HG03342 (cell line): ENCODE measurements at regions not wholly inside any gene's neighbourhood (a gene's known extent, or its start where the extent isn't known, plus 50 kb on each side); places are given as distances from the start of the nearest gene placed in this dataset.
"Not testable (repeated sequence)": the region's sequence is repeated elsewhere in the genome, so short reads cannot be mapped to it uniquely, and the experiment has no call there.

Experiments used
- ATAC-seq: cut with Tn5 transposase; IDR thresholded peaks from one replicate; pipeline ENCODE4 v1.9.1; 2021; ENCODE audit warnings: mild to moderate bottlenecking, moderate library complexity; ENCODE audit not compliant: unreplicated experiment

DNA sequence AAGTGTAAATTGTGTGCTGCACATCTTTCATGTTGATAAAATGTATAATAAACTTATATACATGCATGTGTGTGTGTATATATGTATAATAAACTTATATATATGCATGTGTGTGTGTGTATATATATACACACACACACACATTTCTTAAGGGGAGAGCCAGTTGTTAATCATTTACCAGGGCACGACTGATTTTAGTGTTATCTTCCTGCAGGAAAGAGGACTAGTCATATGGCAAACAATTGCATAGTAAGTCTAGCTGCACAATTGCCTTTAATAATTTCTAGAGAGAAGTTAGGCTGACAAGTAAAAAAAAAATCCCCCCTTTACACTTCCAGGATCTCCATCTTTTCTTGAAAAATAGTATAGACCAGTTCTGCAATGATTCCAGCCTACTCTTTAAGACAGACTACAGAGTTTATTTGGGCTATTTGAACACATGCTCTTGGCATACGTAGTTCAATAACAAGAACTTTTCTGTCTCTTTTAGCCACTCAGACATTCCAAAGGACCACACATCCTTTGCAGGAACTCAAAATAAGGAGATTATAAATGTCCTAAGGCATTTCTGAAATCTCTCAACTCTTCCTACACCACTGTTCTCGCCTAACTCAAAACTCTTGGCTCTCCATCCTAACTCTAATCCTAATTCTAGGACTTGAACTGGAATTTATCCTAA, 163.6 kb upstream of the SETMAR start:
- no peak for ATAC-seq

DNA sequence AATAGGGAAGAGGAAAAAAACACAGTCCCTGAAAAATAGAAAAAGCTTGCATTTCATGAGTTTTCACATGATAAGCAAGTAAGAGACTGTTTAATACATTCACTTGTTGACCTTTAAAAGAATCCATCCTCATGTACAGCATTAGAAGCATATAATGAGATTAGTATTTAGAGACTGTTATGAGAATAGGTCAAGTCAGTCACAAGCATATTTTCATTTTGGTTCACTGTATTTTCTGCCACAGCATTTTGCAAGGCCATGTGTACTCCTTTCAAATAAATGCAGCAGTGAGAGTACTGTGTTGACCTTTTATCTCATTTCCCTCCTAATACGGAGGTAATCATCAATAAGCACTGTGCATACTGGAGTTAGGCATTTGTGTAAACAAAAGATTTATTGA, 162.2 kb upstream of the SETMAR start:
- no peak for ATAC-seq

DNA sequence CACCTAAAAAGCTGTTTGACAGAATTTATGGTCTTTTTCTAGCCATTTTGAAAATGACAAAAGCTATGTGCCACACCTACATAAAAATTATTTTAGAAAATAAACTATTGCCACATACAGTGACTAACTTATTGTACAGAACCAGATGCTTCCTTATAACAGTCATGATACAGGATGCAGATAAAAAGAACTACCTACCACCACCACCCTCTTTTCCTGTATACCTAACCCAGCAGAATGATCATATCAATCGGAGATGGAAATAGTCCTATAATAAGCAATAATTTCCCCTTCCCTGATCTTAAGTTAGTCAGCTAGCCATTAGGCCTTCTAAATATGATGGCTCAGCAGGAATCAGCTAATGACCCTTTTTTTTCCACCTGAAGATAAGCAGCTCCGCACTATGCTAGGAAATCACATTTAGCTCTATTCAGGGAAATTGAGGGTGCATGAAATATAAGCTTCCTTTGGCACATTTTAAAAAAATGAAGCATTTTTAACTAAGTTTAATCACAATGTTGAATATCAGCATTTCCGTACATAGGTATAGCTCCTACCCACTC, 155.5 kb upstream of the SETMAR start:
- no peak for ATAC-seq

GRCh38 chr3:4149296-4149695, 153.9 kb upstream of the SETMAR start:
- no peak for ATAC-seq

DNA sequence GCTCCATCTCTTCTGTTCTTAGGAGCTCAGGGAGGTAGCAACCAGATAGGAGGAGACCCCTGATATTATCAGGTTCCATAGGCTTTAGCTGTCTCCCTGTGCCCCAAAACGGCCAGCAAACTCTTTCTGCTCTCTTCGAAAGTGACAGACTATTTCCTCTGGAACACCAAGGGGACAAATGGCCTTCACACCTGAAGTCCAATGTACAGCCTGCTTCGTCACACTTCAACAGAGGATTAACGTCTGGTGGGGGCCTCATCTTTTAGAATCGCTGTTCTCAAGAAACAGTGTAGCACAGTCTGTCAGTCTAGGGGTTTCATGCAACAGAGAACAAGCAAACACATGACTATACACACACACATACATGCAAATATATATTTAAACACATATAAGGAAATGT, 152.4 kb upstream of the SETMAR start:
- ATAC-seq: no peak

DNA sequence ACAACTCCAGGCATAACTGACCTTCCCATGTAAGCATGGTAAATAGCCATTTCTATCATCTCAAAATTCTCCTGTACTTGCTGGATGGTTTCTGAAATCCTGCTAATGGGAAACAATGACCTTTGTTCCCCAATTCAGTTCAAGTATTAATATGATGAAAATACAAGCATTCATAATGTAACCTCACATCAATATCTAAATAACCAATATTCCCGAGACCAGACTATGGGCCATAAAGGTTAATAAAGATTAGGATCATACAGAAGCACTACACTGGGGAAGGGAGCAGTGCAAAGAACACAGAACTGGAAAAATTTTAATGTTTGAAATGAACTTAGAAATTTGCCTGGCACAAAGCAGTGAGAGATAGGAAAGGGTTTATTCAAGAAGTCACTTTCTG, 151.3 kb upstream of the SETMAR start:
- no peak for ATAC-seq

DNA sequence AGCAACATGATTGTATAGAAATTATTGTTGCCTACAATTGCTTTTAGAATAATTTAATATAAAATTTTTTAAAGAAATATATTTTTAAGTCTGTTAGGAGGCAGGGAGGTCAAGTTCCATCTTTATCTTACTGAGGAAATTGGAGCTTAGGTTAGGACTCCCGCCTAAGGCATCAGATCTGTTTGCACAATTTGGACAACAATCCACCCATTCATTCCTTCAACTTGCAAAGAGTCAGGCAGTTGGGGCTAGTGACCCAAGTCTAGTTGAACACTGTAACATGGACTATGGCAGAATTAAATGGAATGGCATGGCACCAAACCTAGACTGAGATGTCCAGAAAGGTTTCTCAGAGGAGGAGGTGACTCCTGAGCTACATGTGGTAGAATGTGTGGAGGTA, 149.4 kb upstream of the SETMAR start:
- ATAC-seq: no peak

DNA sequence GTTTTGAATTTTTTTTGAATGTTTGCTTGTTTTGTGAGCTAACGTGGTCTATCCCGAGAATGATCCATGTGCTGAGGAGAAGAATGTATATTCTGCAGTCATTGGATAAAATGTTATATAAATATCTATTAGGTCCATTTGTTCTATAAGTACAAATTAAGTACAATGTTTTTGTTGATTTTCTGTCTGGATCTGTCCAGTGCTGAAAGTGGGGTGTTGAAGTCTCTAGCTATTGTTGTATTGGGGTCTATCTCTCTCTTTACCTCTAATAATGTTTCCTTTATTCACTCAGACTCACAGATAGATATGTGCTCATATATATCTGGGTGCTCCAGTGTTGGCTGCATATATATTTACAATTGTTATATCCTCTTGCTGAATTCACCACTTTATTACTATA, 144.8 kb upstream of the SETMAR start:
- ATAC-seq: no peak

DNA sequence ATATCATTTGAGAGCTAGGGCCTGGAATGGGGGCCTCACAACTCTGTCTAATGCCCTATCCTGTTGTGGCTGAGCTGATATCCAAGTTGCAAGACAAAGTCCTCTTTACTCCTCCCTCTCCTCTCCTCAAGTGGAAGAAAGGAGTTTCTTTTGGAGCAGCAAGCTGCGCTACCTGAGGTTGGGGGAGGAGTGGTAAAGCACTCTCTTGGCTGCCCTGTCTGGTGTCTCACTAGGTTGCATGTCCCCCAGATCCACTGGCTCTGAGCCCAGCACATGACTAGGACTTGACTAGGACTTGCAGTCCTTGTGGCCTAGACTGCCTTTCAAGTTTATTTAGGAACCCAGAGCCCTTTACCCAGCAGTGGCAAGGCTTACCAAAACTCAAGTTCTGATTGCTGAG, 141.1 kb upstream of the SETMAR start:
- ATAC-seq: no peak

DNA sequence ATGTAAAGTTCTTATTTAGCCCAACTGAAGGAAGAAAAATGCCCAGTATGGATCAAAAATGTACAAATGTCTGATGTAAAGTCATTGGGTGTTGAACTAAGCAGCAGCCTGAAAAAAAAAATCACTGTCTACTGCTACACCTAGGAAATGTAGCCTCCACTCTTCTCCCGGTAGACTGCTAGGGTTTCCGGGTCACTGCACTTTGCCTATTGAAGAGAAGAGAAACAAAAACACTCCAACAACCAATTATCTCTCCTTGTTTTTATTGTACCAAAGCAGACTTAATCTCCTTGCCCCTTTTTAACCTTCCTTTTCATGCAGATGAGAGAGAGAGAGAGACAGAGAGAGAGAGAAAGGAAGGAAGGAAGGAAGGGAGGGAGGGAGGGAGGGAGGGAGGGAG, 140.2 kb upstream of the SETMAR start:
- ATAC-seq: no peak

DNA sequence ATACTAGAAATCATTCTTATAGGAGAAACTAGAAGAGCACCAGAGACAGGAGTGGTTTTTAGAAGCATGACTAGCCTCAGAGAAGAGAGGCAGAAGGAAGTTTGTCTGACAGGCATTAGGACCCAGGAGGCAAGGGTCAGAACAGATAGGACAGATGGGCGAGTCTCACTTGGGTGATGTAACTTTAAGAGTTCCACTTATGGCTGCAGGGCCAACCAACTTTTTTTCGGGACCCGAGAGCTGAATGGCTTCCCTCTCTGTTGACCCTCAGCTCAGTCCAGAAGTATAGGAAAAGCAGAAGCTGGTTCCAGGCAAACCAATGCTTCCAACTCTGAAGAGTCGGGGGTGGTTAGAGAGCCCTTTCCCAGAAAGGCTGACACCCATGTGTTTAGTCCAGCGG, 136.6 kb upstream of the SETMAR start:
- no peak for ATAC-seq

DNA sequence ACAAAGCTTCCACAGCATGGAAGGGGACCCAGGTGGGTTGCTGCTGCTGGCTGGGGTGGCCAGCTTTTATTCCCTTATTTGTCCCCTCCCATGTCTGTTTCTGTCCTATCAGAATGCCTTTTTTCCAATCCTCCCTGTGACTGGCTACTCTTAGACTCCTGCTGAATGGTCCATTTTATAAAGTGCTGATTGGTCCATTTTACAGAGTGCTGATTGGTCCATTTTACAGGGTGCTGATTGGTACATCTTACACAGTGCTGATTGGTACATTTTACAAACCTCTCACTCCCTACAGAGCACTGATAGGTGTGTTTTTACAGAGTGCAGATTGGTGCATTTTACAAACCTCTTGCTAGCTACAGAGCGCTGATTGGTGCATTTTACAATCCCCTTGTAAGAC, 135.9 kb upstream of the SETMAR start:
- not testable (repeated sequence) for ATAC-seq

DNA sequence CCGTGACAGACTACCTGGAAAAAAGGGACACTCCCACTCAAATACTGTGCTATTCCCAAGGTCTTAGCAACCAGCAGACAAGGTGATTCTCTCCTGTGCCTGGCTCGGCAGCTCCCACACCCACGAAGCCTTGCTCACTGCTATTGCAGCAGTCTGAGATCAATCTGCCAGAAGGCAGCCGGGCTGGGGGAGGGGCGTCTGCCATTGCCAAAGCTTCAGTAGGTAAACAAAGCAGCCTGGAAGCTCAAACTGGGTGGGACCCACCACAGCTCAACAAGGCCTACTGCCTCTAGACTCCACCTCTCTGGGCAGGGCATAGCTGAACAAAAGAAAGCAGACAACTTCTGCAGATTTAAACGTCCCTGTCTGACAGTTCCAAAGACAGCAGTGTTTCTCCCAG, 128.4 kb upstream of the SETMAR start:
- no peak for ATAC-seq

DNA sequence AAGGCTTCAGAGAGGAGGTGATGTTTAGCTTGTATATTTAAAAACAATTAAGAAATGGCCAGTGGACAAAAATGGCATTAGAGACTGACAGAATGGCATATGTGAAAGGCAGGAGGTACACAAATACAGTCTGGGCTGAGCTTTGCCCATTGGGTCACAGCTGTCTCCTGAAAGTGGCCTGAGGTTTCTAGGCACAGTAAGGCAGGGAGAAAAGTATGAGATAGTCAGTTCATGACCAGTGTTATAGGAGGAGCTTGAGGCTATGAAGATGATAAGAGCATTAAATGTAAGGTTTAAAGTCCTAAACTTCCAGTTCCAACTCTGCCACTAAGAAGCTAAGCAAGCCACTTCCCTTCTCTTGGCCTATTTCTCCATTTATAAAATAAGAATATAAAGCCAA, 111.2 kb upstream of the SETMAR start:
- ATAC-seq: no peak

GRCh38 chr3:4195006-4195405, 108.2 kb upstream of the SETMAR start:
- ATAC-seq: no peak

GRCh38 chr3:4196506-4197147, 106.5 kb upstream of the SETMAR start:
- ATAC-seq: no peak

GRCh38 chr3:4197670-4198069, 105.5 kb upstream of the SETMAR start:
- no peak for ATAC-seq

- no peak for ATAC-seq
These were observed 104.7 kb upstream of the SETMAR start for GRCh38 chr3:4198491-4198890.

DNA sequence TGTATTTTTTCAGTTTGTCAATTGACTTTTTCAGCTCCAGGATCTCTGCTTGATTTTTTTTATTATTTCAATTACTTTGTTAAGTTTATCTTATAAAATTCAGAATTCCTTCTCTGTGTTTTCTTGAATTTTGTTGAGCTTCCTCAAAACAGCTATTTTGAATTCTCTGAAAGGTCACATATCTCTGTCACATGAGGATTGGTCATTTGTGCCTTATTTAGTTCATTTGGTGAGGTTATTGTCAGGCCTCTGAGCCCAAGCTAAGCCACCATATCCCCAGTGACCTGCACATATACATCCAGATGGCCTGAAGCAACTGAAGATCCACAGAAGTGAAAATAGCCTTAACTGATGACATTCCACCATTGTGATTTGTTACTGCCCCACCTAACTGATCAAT, 98.4 kb upstream of the SETMAR start:
- not testable (repeated sequence) for ATAC-seq

GRCh38 chr3:4207672-4208071, 95.5 kb upstream of the SETMAR start:
- ATAC-seq: no peak

- ATAC-seq: no peak
These were observed 94.6 kb upstream of the SETMAR start for GRCh38 chr3:4208556-4208955.

DNA sequence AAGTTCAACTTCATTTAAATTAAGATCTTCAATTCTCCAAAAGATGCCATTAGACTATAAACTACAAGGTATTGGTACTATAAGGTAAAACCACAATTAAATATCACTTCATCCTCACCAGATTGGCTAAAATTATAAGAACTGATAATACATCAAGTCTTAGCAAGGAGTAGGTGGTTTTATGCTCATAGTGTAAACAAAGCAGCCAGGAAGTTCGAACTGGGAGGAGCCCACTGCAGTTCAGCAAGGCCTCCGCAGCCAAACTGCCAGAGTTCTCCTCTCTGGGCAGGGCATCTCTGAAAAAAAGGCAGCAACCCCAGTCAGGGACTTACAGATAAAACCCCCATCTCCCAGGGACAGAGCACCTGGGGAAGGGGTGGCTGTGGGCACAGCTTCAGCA, 91.6 kb upstream of the SETMAR start:
- ATAC-seq: no peak

- not testable (repeated sequence) for ATAC-seq
These were observed 89.7 kb upstream of the SETMAR start for GRCh38 chr3:4213420-4213819.
